ENCODE measurements at regions not wholly inside any gene's neighbourhood (a gene's known extent, or its start where the extent isn't known, plus 50 kb on each side); places are given as distances from the start of the nearest gene placed in this dataset.
A peak's percentile ranks its signal among the peaks of the same experiment; 100 is the strongest.

GRCh38 chr13:76745261-76746200, 140.7 kb downstream of the KCTD12 start:
- no peak for DNase-seq

GRCh38 chr13:76741624-76742023, 144.6 kb downstream of the KCTD12 start:
- no peak for DNase-seq

- DNase-seq = no peak
Observed at GRCh38 chr13:76741046-76741445, 145.2 kb downstream of the KCTD12 start.

- DNase-seq = no peak
Observed at GRCh38 chr13:76738616-76739015, 147.6 kb downstream of the KCTD12 start.

GRCh38 chr13:76737526-76737925, 148.7 kb downstream of the KCTD12 start:
- no peak for DNase-seq

- no peak for DNase-seq
Observed at GRCh38 chr13:76735641-76736040, 150.6 kb downstream of the KCTD12 start.

- DNase-seq = no peak
Observed at GRCh38 chr13:76733671-76734070, 152.5 kb downstream of the KCTD12 start.

GRCh38 chr13:76732367-76732766, 153.8 kb downstream of the KCTD12 start:
- DNase-seq = no peak

- DNase-seq = no peak
Observed at GRCh38 chr13:76730220-76730619, 156.0 kb downstream of the KCTD12 start.

GRCh38 chr13:76729691-76730090, 156.5 kb downstream of the KCTD12 start:
- no peak for DNase-seq

GRCh38 chr13:76725896-76726295, 160.3 kb downstream of the KCTD12 start:
- DNase-seq = no peak

GRCh38 chr13:76725211-76725610, 161.0 kb downstream of the KCTD12 start:
- DNase-seq = no peak

- DNase-seq = no peak
Observed at GRCh38 chr13:76724421-76724820, 161.8 kb downstream of the KCTD12 start.

GRCh38 chr13:76723551-76724232, 162.5 kb downstream of the KCTD12 start:
- DNase-seq = no peak

- no peak for DNase-seq
Observed at GRCh38 chr13:76722782-76723181, 163.4 kb downstream of the KCTD12 start.

GRCh38 chr13:76720821-76721220, 165.4 kb downstream of the KCTD12 start:
- no peak for DNase-seq

GRCh38 chr13:76720416-76720815, 165.8 kb downstream of the KCTD12 start:
- DNase-seq = no peak

GRCh38 chr13:76719955-76720354, 166.2 kb downstream of the KCTD12 start:
- no peak for DNase-seq

- no peak for DNase-seq
Observed at GRCh38 chr13:76717092-76717491, 169.1 kb downstream of the KCTD12 start.

- no peak for DNase-seq
Observed at GRCh38 chr13:76715621-76716020, 170.6 kb downstream of the KCTD12 start.

GRCh38 chr13:76715075-76715474, 171.1 kb downstream of the KCTD12 start:
- DNase-seq = no peak

- no peak for DNase-seq
Observed at GRCh38 chr13:76713280-76713679, 172.9 kb downstream of the KCTD12 start.

- peak; percentile 0 for DNase-seq
Observed at GRCh38 chr13:76711550-76712182, 174.5 kb downstream of the KCTD12 start.

GRCh38 chr13:76709851-76710250, 176.4 kb downstream of the KCTD12 start:
- no peak for DNase-seq
